ENCODE measurements at regions not wholly inside any gene's neighbourhood (a gene's known extent, or its start where the extent isn't known, plus 50 kb on each side); places are given as distances from the start of the nearest gene placed in this dataset.

DNA sequence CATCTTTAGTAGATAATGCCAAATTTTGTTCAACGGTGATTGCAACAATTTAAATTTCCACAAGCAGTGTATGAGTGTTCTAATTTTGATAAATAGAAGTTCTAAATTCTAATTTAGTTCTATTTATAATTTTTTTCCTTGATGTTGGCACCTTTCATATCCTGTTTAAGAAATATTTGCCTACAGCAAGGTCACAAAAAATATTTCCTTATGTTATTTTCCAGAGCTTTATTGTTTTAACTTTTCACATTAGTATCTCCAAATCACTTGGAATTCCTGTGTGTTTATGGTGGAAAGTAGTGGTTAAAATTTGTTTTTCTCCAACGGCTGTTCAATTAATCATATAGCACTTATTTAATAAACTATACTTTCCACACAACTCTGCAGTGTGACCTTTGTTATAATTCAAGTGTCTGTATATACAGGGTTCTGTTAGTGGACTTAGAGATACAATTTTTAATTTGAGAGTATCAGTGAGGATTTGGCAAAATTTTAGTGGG lies 94.3 kb upstream of the CD55 start:
- TF ChIP-seq, protein P1, sequence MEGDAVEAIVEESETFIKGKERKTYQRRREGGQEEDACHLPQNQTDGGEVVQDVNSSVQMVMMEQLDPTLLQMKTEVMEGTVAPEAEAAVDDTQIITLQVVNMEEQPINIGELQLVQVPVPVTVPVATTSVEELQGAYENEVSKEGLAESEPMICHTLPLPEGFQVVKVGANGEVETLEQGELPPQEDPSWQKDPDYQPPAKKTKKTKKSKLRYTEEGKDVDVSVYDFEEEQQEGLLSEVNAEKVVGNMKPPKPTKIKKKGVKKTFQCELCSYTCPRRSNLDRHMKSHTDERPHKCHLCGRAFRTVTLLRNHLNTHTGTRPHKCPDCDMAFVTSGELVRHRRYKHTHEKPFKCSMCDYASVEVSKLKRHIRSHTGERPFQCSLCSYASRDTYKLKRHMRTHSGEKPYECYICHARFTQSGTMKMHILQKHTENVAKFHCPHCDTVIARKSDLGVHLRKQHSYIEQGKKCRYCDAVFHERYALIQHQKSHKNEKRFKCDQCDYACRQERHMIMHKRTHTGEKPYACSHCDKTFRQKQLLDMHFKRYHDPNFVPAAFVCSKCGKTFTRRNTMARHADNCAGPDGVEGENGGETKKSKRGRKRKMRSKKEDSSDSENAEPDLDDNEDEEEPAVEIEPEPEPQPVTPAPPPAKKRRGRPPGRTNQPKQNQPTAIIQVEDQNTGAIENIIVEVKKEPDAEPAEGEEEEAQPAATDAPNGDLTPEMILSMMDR (IDR thresholded peaks at IDR 0.05): no peak
- no peak for TF ChIP-seq POLR2A (IDR thresholded peaks at IDR 0.05)
